ENCODE measurements at regions not wholly inside any gene's neighbourhood (a gene's known extent, or its start where the extent isn't known, plus 50 kb on each side); places are given as distances from the start of the nearest gene placed in this dataset.

GRCh38 chr2:212686285-212686895, 147.8 kb upstream of the ERBB4 start:
- peak; percentile 75 for DNase-seq

DNA sequence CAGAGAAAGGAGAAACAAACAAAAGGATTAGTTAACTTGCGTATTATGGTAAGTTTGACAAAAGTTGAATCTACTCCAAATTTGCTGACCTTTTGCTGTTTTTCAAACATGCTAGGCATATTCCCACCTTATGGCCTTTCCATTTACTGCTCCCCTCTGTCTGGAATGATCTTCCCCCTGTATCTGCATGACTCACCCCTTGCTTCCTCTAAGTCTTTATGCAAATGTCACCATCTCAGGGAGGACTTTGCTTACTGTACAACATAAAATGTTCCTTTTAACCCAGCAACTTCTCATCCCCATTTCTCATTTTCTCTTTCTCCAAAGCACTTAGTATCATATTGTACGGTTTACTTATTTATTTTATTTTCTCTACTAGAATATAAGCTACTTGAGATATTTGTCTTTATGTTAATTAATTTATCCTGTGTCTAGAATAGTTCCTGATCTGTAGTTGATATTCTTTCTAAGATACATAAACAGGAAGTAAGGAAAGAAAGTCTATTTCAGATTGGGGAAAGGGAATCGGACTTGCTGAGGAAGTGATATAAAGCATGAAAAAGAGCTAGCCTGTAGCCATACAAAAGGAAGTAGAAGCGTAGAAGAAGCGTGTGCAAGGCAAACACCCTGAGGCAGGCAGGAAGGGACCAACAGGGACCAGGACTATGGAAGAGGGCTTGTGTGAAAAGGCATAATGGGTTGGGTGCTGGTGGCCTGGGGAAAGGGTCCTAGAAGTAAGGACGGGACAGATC, 144.9 kb upstream of the ERBB4 start:
- no peak for DNase-seq

- DNase-seq: no peak
Observed at GRCh38 chr2:212682937-212683336, 144.3 kb upstream of the ERBB4 start.

- DNase-seq: no peak
Observed at GRCh38 chr2:212677466-212677865, 138.9 kb upstream of the ERBB4 start.

- DNase-seq: no peak
Observed at GRCh38 chr2:212672186-212672585, 133.6 kb upstream of the ERBB4 start.

DNA sequence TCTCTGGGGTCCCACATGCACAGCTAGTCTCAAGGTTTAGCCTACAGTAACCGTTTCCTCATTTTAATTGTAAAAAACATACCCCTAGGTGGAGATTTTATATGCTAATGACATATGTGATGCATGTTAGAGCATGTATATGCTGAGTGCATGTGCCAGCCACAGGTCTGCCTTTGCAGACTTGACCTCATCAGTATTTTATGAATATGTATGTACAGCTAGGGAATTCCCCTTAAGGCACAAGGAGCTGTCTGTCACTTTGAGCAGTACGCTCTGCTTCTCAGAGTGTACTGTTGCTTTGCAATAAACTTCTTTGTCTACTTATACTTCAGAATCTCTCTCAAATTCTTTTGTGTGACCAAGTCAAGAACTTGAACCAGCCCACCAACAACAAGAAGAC, 131.2 kb upstream of the ERBB4 start:
- no peak for DNase-seq

DNA sequence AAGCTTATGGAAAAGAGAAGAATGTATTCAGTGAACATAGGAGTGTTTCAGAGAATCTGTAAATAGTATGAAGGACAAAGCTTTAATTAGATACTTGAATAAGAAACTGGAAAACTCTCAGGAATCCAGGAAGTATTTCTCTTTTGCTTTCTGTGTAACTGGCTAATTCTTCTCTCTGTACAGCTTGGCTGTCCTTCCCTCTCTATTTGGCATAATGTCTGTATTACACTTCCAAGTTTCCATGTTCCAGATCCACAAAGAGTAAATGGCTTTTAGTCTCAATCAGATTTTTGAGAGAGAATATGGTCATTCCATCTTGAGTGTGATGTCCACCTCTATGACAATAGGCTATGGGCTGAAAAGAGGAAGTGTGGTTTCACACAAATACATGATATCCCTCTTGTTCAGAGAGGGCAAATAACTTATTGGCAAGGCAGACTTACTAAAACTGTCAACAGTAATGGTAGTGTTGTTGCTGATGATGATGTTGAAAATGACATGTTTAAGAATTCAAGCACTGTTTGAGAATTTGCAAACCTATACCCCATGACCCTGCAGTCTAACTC, 129.2 kb upstream of the ERBB4 start:
- no peak for DNase-seq

GRCh38 chr2:212665948-212666347, 127.3 kb upstream of the ERBB4 start:
- DNase-seq: no peak

DNA sequence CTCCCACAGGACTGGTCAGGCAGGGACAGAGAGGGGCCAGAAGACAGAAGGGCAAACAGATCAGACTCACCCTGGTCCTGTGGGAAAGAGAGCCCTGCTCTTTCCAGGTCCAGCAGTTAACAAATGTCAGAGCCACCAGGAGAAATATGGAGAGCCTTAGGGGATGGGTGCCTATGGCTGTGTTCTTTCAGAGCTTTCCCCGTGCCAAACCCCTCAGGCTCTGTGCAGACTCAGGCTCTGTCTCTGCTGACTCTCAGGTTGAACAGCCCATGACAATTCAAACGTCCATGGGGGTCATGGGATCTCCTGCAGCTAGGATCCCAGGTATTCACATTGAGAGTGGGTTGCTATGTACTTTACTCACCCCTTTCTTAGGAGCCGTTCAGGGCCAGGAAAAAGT, 120.8 kb upstream of the ERBB4 start:
- DNase-seq: no peak

GRCh38 chr2:212649646-212650045, 111.0 kb upstream of the ERBB4 start:
- no peak for DNase-seq

GRCh38 chr2:212646698-212647366, 108.2 kb upstream of the ERBB4 start:
- DNase-seq: no peak

DNA sequence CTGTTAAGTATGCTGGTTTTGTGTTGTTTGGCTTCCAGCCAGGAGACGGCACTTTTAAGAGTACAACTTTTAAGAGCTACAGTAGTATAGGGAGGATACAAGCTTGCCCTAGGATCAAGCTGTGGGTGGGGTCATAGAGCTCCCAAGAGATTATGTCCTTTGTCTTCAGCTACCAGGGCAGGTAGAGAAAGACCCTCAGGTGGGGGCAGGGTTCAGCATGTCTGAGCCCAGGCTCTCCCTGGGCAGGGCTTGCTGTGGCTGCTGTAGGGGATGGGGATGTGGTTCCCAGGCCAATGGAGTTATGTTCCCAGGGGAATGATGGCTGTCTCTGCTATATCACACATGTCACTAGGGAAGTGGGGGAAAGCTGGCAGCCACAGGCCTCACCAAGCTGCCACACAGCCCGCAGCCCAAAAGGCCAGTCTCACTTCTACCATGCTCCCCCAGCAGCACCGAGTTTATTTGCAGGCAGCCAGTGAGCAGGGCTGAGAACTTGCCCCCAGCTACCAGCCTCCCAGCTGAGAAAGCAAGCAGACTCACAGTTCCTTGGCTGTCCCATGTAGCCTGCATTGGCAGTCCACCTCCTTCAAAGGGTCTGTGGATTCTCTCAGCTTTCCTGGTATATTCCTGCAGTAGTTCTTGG, 105.7 kb upstream of the ERBB4 start:
- DNase-seq: no peak

- DNase-seq: no peak
Observed at GRCh38 chr2:212640428-212640827, 101.8 kb upstream of the ERBB4 start.

- DNase-seq: no peak
Observed at GRCh38 chr2:212638694-212639093, 100.1 kb upstream of the ERBB4 start.

GRCh38 chr2:212628586-212628985, 90.0 kb upstream of the ERBB4 start:
- no peak for DNase-seq

- DNase-seq: no peak
Observed at GRCh38 chr2:212626371-212626918, 87.8 kb upstream of the ERBB4 start.

GRCh38 chr2:212619954-212620353, 81.4 kb upstream of the ERBB4 start:
- no peak for DNase-seq

DNA sequence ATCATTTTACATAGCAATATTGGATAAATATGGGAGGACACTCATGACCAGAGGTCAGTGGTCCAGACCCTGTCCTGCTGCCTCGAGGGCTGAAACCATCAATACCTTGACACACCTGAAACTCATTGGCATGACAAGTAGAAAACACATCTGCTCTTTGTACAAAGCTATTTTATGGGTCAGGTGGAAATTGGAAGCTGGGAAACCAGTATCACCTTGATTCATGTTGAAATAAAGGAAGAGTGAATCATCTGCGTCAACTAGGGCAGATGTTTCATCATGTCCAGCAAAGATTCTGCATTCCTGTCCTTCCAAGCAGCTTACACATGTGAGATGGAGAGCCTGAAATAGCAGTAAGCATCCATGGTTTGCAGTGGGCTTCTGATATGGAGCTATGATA, 80.0 kb upstream of the ERBB4 start:
- no peak for DNase-seq

DNA sequence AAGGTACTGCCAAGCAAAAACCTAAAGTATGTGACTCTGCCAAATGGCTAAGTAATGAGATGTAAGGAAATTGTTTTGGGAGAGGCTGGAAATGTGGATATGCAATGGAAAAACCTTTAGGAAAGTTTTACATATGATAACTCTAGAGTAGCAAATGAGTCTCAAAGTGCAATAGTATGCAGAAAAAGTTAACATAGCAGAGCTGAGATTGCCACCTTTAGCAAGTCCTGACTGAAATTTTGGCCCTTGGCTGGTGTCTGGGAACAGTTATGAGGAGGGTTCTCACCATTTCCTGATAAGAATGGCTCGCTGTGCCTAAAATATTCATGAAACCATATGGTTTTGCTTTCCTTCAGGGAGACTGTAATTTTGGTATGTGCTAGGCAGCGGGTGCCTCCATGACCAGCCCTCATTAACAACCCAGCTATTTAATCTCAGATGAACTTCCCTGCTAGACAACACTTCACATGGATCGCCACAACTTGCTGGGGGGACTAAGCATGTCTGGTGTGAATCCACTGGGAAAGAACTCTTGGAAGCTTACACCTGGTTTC, 72.3 kb upstream of the ERBB4 start:
- no peak for DNase-seq

GRCh38 chr2:212609479-212609878, 70.9 kb upstream of the ERBB4 start:
- no peak for DNase-seq

DNA sequence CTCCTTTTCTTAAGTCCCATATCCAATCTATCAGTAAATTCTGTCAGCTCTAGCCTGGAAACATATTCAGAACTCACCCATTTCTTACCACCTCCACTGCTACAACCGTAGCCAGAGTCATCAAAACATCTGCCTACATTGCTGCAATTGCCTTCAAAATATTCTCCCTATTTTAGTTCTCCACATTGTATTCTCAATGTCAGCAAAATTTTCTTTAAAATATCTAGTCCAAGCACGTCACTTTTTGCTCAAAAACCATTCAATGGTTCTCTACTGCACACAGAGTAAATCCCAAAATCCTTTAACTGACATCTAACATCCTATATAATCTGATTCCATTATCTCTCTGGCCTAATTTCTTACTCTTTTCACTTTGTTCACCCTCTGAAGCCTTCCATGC, 68.5 kb upstream of the ERBB4 start:
- DNase-seq: no peak

GRCh38 chr2:212606232-212606631, 67.6 kb upstream of the ERBB4 start:
- no peak for DNase-seq

- DNase-seq: no peak
Observed at GRCh38 chr2:212596688-212597087, 58.1 kb upstream of the ERBB4 start.

All from stimulated activated CD8-positive, alpha-beta memory T cell treated with anti-CD3 and anti-CD28 coated beads, Interleukin-4, amount 100 ng/mL, for 48 hours (primary cell).